ENCODE measurements at regions not wholly inside any gene's neighbourhood (a gene's known extent, or its start where the extent isn't known, plus 50 kb on each side); places are given as distances from the start of the nearest gene placed in this dataset.

DNA sequence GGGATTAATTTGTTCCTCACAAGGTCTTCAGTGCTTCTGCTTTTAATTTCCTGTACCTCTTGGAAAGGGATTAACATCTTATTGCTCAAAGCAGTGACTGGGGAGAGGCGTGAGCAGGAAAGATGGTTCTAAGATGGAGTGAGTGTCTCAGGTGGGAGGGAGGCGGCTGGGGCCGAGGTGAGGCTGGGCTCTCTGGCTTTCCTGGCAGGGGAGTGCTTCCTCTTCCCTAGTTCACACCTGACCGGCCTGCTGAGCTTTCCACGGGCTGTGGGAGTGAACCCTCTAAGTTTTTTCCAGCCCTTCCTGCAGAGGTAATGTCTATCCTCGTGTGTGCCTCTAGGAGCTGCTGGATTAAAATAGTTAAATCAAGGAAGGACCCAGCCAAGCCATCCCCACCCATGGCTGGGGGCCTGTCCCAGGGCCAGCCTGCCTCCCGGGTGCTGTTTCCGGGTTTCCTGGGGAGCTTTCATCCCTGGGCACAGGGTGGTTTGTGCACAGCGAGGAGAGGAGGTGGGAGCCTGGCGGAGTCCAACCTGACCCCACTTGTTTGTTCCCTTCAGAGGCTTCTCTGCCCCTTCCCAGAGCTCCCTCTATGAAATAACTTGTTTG is 179.1 kb downstream of the TFAP2C start:
- Mint-ChIP-seq H3K36me3 (ENCODE audit: low read depth) (no peaks in the 10 kb centered on the region), H3K4me3 (no peak overlapping the region), H3K27me3 (ENCODE audit: low read depth) (peaks cover 25% of the 10 kb centered on the region), H3K27ac (no peak overlapping the region), H3K9me3 (peaks cover 8% of the 10 kb centered on the region), H3K4me1 (peaks cover 14% of the 10 kb centered on the region)
- TF ChIP-seq, protein P1, sequence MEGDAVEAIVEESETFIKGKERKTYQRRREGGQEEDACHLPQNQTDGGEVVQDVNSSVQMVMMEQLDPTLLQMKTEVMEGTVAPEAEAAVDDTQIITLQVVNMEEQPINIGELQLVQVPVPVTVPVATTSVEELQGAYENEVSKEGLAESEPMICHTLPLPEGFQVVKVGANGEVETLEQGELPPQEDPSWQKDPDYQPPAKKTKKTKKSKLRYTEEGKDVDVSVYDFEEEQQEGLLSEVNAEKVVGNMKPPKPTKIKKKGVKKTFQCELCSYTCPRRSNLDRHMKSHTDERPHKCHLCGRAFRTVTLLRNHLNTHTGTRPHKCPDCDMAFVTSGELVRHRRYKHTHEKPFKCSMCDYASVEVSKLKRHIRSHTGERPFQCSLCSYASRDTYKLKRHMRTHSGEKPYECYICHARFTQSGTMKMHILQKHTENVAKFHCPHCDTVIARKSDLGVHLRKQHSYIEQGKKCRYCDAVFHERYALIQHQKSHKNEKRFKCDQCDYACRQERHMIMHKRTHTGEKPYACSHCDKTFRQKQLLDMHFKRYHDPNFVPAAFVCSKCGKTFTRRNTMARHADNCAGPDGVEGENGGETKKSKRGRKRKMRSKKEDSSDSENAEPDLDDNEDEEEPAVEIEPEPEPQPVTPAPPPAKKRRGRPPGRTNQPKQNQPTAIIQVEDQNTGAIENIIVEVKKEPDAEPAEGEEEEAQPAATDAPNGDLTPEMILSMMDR (IDR thresholded peaks at IDR 0.05; ENCODE audit: unreplicated experiment in 3 of 3) = no peak

DNA sequence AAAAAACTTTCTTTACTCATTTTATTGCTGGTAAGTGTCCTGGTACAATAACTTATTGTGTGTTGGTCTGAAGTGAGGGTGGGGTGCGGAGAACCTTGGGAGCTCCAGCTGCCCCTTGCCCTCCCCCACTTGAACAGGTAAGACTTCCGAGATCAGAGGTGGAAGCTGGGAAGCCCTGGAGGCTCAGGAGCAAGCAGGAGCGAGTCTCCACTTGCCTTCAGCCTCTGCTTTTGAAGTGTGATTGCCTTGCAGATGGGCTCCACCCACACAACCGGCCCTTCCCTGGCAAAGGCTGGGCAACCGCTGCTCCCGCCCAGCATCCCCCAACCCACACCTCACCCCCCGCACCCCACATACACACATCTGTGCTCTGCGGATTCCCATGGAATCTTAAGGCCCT is 179.6 kb downstream of the TFAP2C start:
- Mint-ChIP-seq H3K4me1 (peaks cover 14% of the 10 kb centered on the region), H3K36me3 (ENCODE audit: low read depth) (no peaks in the 10 kb centered on the region), H3K27ac (no peak overlapping the region), H3K27me3 (ENCODE audit: low read depth) (peaks cover 25% of the 10 kb centered on the region), H3K9me3 (peaks cover 8% of the 10 kb centered on the region), H3K4me3 (no peak overlapping the region)
- TF ChIP-seq, protein P1 (IDR thresholded peaks at IDR 0.05; ENCODE audit: unreplicated experiment in 3 of 3) = no peak

DNA sequence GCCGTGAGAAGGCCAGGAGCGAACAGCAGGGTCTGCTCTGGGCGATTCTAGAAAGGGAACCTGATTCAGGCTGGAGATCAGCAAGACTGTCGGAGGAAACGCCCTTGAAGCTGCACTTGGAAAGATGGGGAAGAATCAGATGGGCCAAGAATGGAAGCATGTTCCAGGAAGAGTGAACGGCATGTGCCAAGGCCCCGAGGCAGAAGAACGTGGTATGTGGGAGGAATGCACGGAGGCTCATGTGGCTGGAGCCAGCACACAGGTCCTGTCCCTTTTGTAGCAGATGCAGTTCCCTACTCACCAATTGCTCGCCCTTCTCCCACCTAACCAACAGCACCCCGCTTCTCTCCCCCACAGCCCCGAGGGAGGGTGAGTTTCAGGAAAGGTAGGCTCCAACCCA is 180.6 kb downstream of the TFAP2C start:
- Mint-ChIP-seq H3K27me3 (ENCODE audit: low read depth) (peaks cover 25% of the 10 kb centered on the region), H3K4me3 (no peak overlapping the region), H3K36me3 (ENCODE audit: low read depth) (no peaks in the 10 kb centered on the region), H3K27ac (no peak overlapping the region), H3K9me3 (peaks cover 8% of the 10 kb centered on the region), H3K4me1 (peaks cover 14% of the 10 kb centered on the region)
- TF ChIP-seq, protein P1 (IDR thresholded peaks at IDR 0.05; ENCODE audit: unreplicated experiment in 3 of 3) = no peak

DNA sequence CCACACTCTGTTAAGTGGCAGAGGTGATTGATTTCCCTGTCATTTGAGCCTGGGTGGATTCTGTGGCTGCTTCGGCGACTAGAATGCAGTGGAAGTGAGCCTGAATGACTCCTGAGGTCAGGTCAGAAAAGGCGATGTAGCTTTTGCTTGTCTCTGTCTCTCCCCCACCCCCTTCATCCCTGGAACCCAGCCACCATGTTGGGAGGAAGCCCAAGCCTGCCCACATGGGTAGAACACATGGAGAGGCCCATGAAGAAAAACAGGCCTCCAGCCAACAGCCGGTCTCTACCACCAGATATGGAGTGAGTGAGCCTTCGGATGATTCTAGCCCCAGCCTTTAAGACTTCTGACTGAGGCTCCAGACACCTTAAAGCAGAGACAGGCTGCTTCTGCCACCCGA is 181.0 kb downstream of the TFAP2C start:
- TF ChIP-seq, protein P1 (IDR thresholded peaks at IDR 0.05; ENCODE audit: unreplicated experiment in 3 of 3) = no peak
- Mint-ChIP-seq H3K9me3 (peaks cover 8% of the 10 kb centered on the region), H3K4me3 (no peak overlapping the region), H3K36me3 (ENCODE audit: low read depth) (no peaks in the 10 kb centered on the region), H3K4me1 (peaks cover 14% of the 10 kb centered on the region), H3K27ac (no peak overlapping the region), H3K27me3 (ENCODE audit: low read depth) (peaks cover 25% of the 10 kb centered on the region)

DNA sequence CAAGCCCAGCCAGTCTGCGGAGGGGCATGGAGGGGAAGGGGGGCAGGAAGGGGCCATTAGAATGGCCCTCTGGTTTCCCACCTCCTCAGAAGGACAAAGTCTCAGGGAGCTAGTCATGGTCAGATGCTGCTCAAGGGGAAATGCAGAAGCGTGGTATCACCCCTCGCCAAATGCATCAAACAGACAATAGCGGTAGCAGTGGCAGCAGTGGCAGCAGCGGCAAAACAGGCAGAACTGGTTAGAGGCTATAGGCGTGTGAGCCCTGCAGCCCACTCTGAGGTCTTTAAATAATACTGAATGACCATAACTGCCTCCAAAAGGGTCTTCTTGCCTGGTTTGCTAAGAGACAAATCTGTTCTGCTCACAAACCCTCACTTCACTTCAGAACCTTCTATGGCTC is 186.7 kb downstream of the TFAP2C start:
- Mint-ChIP-seq H3K4me3 (no peak overlapping the region), H3K36me3 (ENCODE audit: low read depth) (no peaks in the 10 kb centered on the region), H3K4me1 (no peaks in the 10 kb centered on the region), H3K9me3 (peaks cover 5% of the 10 kb centered on the region), H3K27me3 (ENCODE audit: low read depth) (peaks cover 18% of the 10 kb centered on the region), H3K27ac (no peak overlapping the region)
- TF ChIP-seq, protein P1 (IDR thresholded peaks at IDR 0.05; ENCODE audit: unreplicated experiment in 3 of 3) = no peak

DNA sequence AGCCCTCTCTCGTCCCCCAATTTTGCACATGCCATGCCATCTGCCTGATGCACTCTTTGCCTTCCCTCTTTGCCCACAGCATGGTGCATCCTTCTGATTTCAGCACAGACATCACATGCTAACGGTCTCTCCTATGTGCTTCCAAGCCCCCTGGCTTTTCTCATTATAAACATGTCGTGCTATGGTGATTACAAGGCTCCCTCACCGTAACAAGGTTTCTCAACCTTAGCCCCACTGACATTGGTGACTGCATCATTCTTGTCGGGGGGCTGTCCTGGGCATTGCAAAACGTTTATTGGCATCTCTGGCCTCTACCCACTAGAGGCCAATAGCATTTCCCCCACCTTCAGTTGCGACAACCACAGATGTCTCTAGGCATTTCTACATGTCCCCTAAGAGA is 187.2 kb downstream of the TFAP2C start:
- H3K9me3 Mint-ChIP-seq = peaks cover 3% of the 10 kb centered on the region
- no peaks in the 10 kb centered on the region for H3K36me3 Mint-ChIP-seq (ENCODE audit: low read depth)

More for the DNA sequence above, 187.2 kb downstream of the TFAP2C start:
- Mint-ChIP-seq H3K4me1 (no peaks in the 10 kb centered on the region), H3K4me3 (no peak overlapping the region), H3K27ac (no peak overlapping the region), H3K27me3 (ENCODE audit: low read depth) (peaks cover 20% of the 10 kb centered on the region)
- TF ChIP-seq, protein P1 (IDR thresholded peaks at IDR 0.05; ENCODE audit: unreplicated experiment in 3 of 3) = no peak

All from nephron (organoid).